OCI-LY3 (cell line): ENCODE measurements at regions not wholly inside any gene's neighbourhood (a gene's known extent, or its start where the extent isn't known, plus 50 kb on each side); places are given as distances from the start of the nearest gene placed in this dataset.
"Not testable (repeated sequence)": the region's sequence is repeated elsewhere in the genome, so short reads cannot be mapped to it uniquely, and the experiment has no call there.

Experiments
- H2AFZ ChIP-seq: fragments of 200-600, 300-600 bp; shearing (Covaris generic); 2 replicates; pipeline ENCODE4 v1.6.0; 2014; ENCODE audit warnings: antibody characterized with exemption, low read depth, low read length
- H3K27ac ChIP-seq: fragments of 200-600, 300-600 bp; sonication (generic); 2 replicates; pipeline ENCODE4 v1.5.1; 2014; ENCODE audit warnings: mild to moderate bottlenecking, low read length, moderate library complexity, mixed read lengths
- H3K27me3 ChIP-seq: fragments of 200-600, 300-600 bp; sonication (generic); 2 replicates; pipeline ENCODE4 v1.6.1; 2014; ENCODE audit warnings: low read depth, low read length, mixed read lengths
- H3K36me3 ChIP-seq: fragments of 200-600, 300-600 bp; sonication (generic); replicated peaks from 2 replicates; pipeline ENCODE3; 2014; ENCODE audit warnings: low read depth, low read length, mixed read lengths
- H3K4me1 ChIP-seq: fragments of 300-600, 200-600 bp; sonication (generic); 2 replicates; pipeline ENCODE4 v1.6.1; 2014; ENCODE audit warnings: low read length, mixed read lengths
- H3K4me2 ChIP-seq: fragments of 200-600, 300-600 bp; sonication (generic); 2 replicates; pipeline ENCODE4 v1.6.1; 2014; ENCODE audit warnings: low read length, mixed read lengths
- H3K4me3 ChIP-seq: fragments of 300-600, 200-600 bp; sonication (generic); 2 replicates; pipeline ENCODE4 v1.5.1; 2014; ENCODE audit warnings: antibody characterized with exemption, mild to moderate bottlenecking, low read length, moderate library complexity
- H3K79me2 ChIP-seq: fragments of 300-600, 200-600 bp; shearing (Covaris generic); 2 replicates; pipeline ENCODE4 v1.6.1; 2014; ENCODE audit warnings: mild to moderate bottlenecking, low read length, mixed read lengths
- H3K9ac ChIP-seq: fragments of 300-600, 200-600 bp; shearing (Covaris generic); 2 replicates; pipeline ENCODE4 v1.6.0; 2014; ENCODE audit warnings: mild to moderate bottlenecking, low read length, moderate library complexity
- H3K9me3 ChIP-seq: fragments of 200-600, 300-600 bp; shearing (Covaris generic); 2 replicates; pipeline ENCODE4 v1.6.1; 2014; ENCODE audit warnings: low read length, mixed read lengths; ENCODE audit not compliant: insufficient read depth
- H4K20me1 ChIP-seq: fragments of 200-600, 300-600 bp; sonication (generic); 2 replicates; pipeline ENCODE4 v1.6.1; 2016; ENCODE audit warnings: low read length, mixed read lengths; ENCODE audit not compliant: insufficient read depth
- CTCF ChIP-seq: fragments of 200-600, 300-600 bp; sonication (generic); IDR thresholded peaks from 2 replicates; pipeline ENCODE4 v1.5.1; 2014; ENCODE audit warnings: antibody characterized with exemption, low read length, low read depth
- EZH2phosphoT487 ChIP-seq: fragments of 200-600 bp; shearing (Covaris generic); IDR thresholded peaks from 2 replicates; pipeline ENCODE4 v1.6.1; 2018; ENCODE audit warnings: antibody characterized with exemption, mixed run types, low read depth

- Histone ChIP-seq H2AFZ (no peak overlapping the region), H3K36me3 (no peaks in the 10 kb centered on the region), H3K79me2 (no peaks in the 10 kb centered on the region), H3K4me2 (no peak overlapping the region), H3K27me3 (no peaks in the 10 kb centered on the region), H3K4me1 (no peaks in the 10 kb centered on the region), H3K27ac (no peak overlapping the region), H3K9me3 (no peaks in the 10 kb centered on the region), H3K4me3 (no peak overlapping the region), H4K20me1 (no peaks in the 10 kb centered on the region), H3K9ac (no peak overlapping the region)
- TF ChIP-seq CTCF (no peak), EZH2phosphoT487 (no peak)
Measured at GRCh38 chr6:113018351-113019151, 671.4 kb downstream of the RFPL4B start.

GRCh38 chr6:113019176-113019575 is 672.0 kb downstream of the RFPL4B start:
- H2AFZ ChIP-seq = no peak overlapping the region
- H3K4me2 ChIP-seq = no peak overlapping the region
- H4K20me1 ChIP-seq = no peaks in the 10 kb centered on the region
- H3K27ac ChIP-seq = no peak overlapping the region
- no peaks in the 10 kb centered on the region for H3K79me2 ChIP-seq
- H3K9ac ChIP-seq = no peak overlapping the region
- H3K4me1 ChIP-seq = no peaks in the 10 kb centered on the region
- no peak overlapping the region for H3K4me3 ChIP-seq
- TF ChIP-seq CTCF = no peak
- TF ChIP-seq EZH2phosphoT487 = no peak
- no peaks in the 10 kb centered on the region for H3K9me3 ChIP-seq
- no peaks in the 10 kb centered on the region for H3K36me3 ChIP-seq
- H3K27me3 ChIP-seq = no peaks in the 10 kb centered on the region

GRCh38 chr6:113027780-113028179 is 680.6 kb downstream of the RFPL4B start:
- H3K9me3 ChIP-seq = no peaks in the 10 kb centered on the region
- no peak overlapping the region for H3K9ac ChIP-seq
- H3K4me1 ChIP-seq = peaks cover 5% of the 10 kb centered on the region; the same call in 1 of the 2 replicates
- H3K4me3 ChIP-seq = no peak overlapping the region
- no peaks in the 10 kb centered on the region for H3K27me3 ChIP-seq
- TF ChIP-seq EZH2phosphoT487 = no peak
- no peak for TF ChIP-seq CTCF
- H3K79me2 ChIP-seq = no peaks in the 10 kb centered on the region
- H3K4me2 ChIP-seq = no peak overlapping the region
- no peaks in the 10 kb centered on the region for H3K36me3 ChIP-seq
- H2AFZ ChIP-seq = no peak overlapping the region
- no peaks in the 10 kb centered on the region for H4K20me1 ChIP-seq
- H3K27ac ChIP-seq = no peak overlapping the region

GRCh38 chr6:113029161-113029560 is 682.0 kb downstream of the RFPL4B start:
- H3K27ac ChIP-seq, H2AFZ ChIP-seq, H4K20me1 ChIP-seq, H3K9ac ChIP-seq, H3K79me2 ChIP-seq, H3K9me3 ChIP-seq, H3K27me3 ChIP-seq, H3K4me1 ChIP-seq, H3K36me3 ChIP-seq, H3K4me3 ChIP-seq, H3K4me2 ChIP-seq: not testable (repeated sequence)
